Gastroesophageal sphincter (tissue), 4 donors: ENCODE measurements at regions not wholly inside any gene's neighbourhood (a gene's known extent, or its start where the extent isn't known, plus 50 kb on each side); places are given as distances from the start of the nearest gene placed in this dataset.

Experiments
- ATAC-seq: fragments of 150-250 bp; one replicate; pipeline ENCODE4 v1.9.1; 2016; ENCODE audit warnings: mild to moderate bottlenecking, moderate library complexity
- H3K27ac ChIP-seq, 4 donors: fragments of 200-600 bp; sonication (generic) in 3 of 4; 1 replicate in 3 of 4; 2 replicates in 1 of 4; pipeline ENCODE4 v1.5.1; 2016 to 2019
- H3K27me3 ChIP-seq: fragments of 200-600 bp; sonication (generic); one replicate; pipeline ENCODE4 v1.5.1; 2019
- H3K36me3 ChIP-seq, 2 donors: fragments of 200-600 bp; sonication (generic); one replicate each; pipeline ENCODE4 v1.5.1; 2019; ENCODE audit warnings: control low read depth in 1 of 2
- H3K4me1 ChIP-seq, 3 donors: fragments of 200-600 bp; sonication (generic); 1 replicate in 2 of 3; 2 replicates in 1 of 3; pipeline ENCODE4 v1.5.1; 2016 to 2019; ENCODE audit warnings: control low read depth in 2 of 3
- H3K4me3 ChIP-seq, 2 donors: fragments of 200-600 bp; sonication (generic); one replicate each; pipeline ENCODE4 v1.5.1; 2019; ENCODE audit warnings: mild to moderate bottlenecking in 1 of 2, moderate library complexity in 1 of 2
- H3K9me3 ChIP-seq, 3 donors: fragments of 200-600 bp; sonication (generic); one replicate each; pipeline ENCODE4 v1.5.1; 2017 to 2019; ENCODE audit warnings: control low read depth in 2 of 3
- CTCF ChIP-seq, 4 experiments: fragments of 200-600 bp in 2 of 4; fragments of 450-650 bp in 2 of 4; sonication (generic) in 1 of 4; IDR thresholded peaks; one replicate each; pipeline ENCODE4 v1.5.1; 2017 to 2019; ENCODE audit warnings: antibody characterized with exemption in 4 of 4, mild to moderate bottlenecking in 2 of 4, moderate library complexity in 2 of 4
- EP300 ChIP-seq: sonication (generic); formaldehyde crosslinking; IDR thresholded peaks from one replicate; pipeline ENCODE4 v1.6.1; 2017; ENCODE audit warnings: antibody characterized with exemption, mild to moderate bottlenecking
- POLR2A ChIP-seq, 2 donors: fragments of 450-650 bp; IDR thresholded peaks; one replicate each; pipeline ENCODE4 v1.6.1; 2017; ENCODE audit warnings: antibody characterized with exemption in 2 of 2, mild to moderate bottlenecking in 2 of 2, moderate library complexity in 1 of 2
- POLR2AphosphoS5 ChIP-seq: sonication (generic); formaldehyde crosslinking; IDR thresholded peaks from one replicate; pipeline ENCODE4 v1.6.1; 2017; ENCODE audit warnings: antibody characterized with exemption
- WGBS, 2 donors: methylation state at CpG; one replicate each; pipeline ENCODE4 v1.1.5; 2018; ENCODE audit warnings: low coverage in 1 of 2; 5-methylcytosine and 5-hydroxymethylcytosine counted together
- small RNA-seq, 4 donors: library from RNA; depleted of rRNA; stranded (forward); fragments of <200 nt; gene quantifications; one replicate each; pipeline ENCODE3, GENCODE V24; 2016

- no peaks in the 10 kb centered on the region for H3K36me3 ChIP-seq
- no peak overlapping the region for H3K4me3 ChIP-seq
- H3K9me3 ChIP-seq, result peaks cover 0 to 8% (median 0%) of the 10 kb centered on the region in 3 donors
- peaks cover 9% of the 10 kb centered on the region for H3K27me3 ChIP-seq
- H3K27ac ChIP-seq, result no peak overlapping the region
- 46 to 60% methylated on average over 3 to 4 of the region's 5 CpGs for WGBS, 2 donors
- no peaks in the 10 kb centered on the region for H3K4me1 ChIP-seq
- TF ChIP-seq POLR2A (IDR thresholded peaks at IDR 0.05) (no peak), CTCF (IDR thresholded peaks at IDR 0.05) (no peak), POLR2AphosphoS5 (no peak), EP300 (no peak)
- ATAC-seq, result no peak
Observed at GRCh38 chr2:75772908-75773630, 62.4 kb upstream of the GCFC2 start.

- no peaks in the 10 kb centered on the region for H3K36me3 ChIP-seq
- H3K27ac ChIP-seq, result no peak overlapping the region
- 78 to 80% methylated on average over 1 of the region's 1 CpG for WGBS, 2 donors
- H3K9me3 ChIP-seq, result no peaks in the 10 kb centered on the region
- no peak for ATAC-seq
- H3K4me3 ChIP-seq, result no peak overlapping the region
- no peak for TF ChIP-seq POLR2AphosphoS5
- no peak for TF ChIP-seq EP300
- TF ChIP-seq CTCF (IDR thresholded peaks at IDR 0.05), result no peak
- no peak for TF ChIP-seq POLR2A (IDR thresholded peaks at IDR 0.05)
- H3K27me3 ChIP-seq, result no peaks in the 10 kb centered on the region
- no peaks in the 10 kb centered on the region for H3K4me1 ChIP-seq
Observed at GRCh38 chr2:75765798-75766197, 55.1 kb upstream of the GCFC2 start.

GRCh38 chr2:75764611-75765010 is 53.9 kb upstream of the GCFC2 start:
- H3K9me3 ChIP-seq, result no peaks in the 10 kb centered on the region
- no peak overlapping the region for H3K27ac ChIP-seq
- no peaks in the 10 kb centered on the region for H3K36me3 ChIP-seq
- ATAC-seq, result no peak
- no peak for TF ChIP-seq CTCF (IDR thresholded peaks at IDR 0.05)
- H3K4me3 ChIP-seq, result no peak overlapping the region
- no peaks in the 10 kb centered on the region for H3K4me1 ChIP-seq
- no peaks in the 10 kb centered on the region for H3K27me3 ChIP-seq
- WGBS, 2 donors, result 46 to 50% methylated on average over 2 to 3 of the region's 3 CpGs

Small RNAs in the stretch of these regions (small RNA-seq; reads per million reads assigned to genes)
- gene RN7SKP164, result 0 reads per million in 4 donors
